Panc1 (cell line): ENCODE measurements at regions not wholly inside any gene's neighbourhood (a gene's known extent, or its start where the extent isn't known, plus 50 kb on each side); places are given as distances from the start of the nearest gene placed in this dataset.

Experiments used
- ATAC-seq: fragments of 200-7000 bp; cut with Tn5 transposase; 2 replicates; pipeline ENCODE4 v1.9.1; 2020; ENCODE audit warnings: mild to moderate bottlenecking, moderate library complexity
- BruUV-seq: library from RNA; stranded (reverse); fragments of 400-500 nt; replicated peaks from 2 replicates; lab custom pipeline; 2021; lab: Mats Ljungman, UMichigan
- CTCF ChIA-PET: fragments of 300-600 bp; sonication (Branson Sonifier 250); formaldehyde crosslinking; loops from one replicate; lab custom pipeline; 2022; ENCODE audit warnings: antibody characterized with exemption; lab: Charles Lee
- POLR2A ChIA-PET: fragments of 300-600 bp; sonication (Branson Sonifier 250); formaldehyde crosslinking; loops from one replicate; lab custom pipeline; 2022; ENCODE audit warnings: antibody characterized with exemption; lab: Charles Lee
- DNase-seq: peaks from one replicate; pipeline ENCODE4 v3.0.0-alpha.2; 2010; ENCODE audit warnings: low read depth, low spot score
- H3K27ac ChIP-seq: 2 replicates; pipeline ENCODE4 v1.5.1; 2011; ENCODE audit warnings: mild to moderate bottlenecking, low read length, inconsistent platforms
- H3K27me3 ChIP-seq: fragments of 200-500 bp; sonication (Bioruptor generic); 2 replicates; pipeline ENCODE4 v1.6.0; 2014; ENCODE audit warnings: low read length, inconsistent platforms; ENCODE audit not compliant: control insufficient read depth, insufficient read depth
- H3K36me3 ChIP-seq: fragments of 200-500 bp; sonication (Bioruptor generic); 2 replicates; pipeline ENCODE4 v1.5.1; 2014; ENCODE audit warnings: inconsistent platforms, mild to moderate bottlenecking, low read length, moderate library complexity; ENCODE audit not compliant: control insufficient read depth, insufficient read depth
- H3K4me1 ChIP-seq: 2 replicates; pipeline ENCODE4 v1.5.1; 2011; ENCODE audit warnings: inconsistent platforms, mild to moderate bottlenecking, low read length, moderate library complexity; ENCODE audit not compliant: control insufficient read depth, insufficient read depth
- H3K4me3 ChIP-seq, 2 experiments: 2 replicates each; pipeline ENCODE4 v1.5.1; 2011 to 2012; ENCODE audit warnings: low read depth in 2 of 2, low read length in 2 of 2, mild to moderate bottlenecking in 2 of 2, inconsistent platforms in 1 of 2, moderate library complexity in 1 of 2
- H3K9me3 ChIP-seq: fragments of 200-500 bp; sonication (Bioruptor generic); 2 replicates; pipeline ENCODE4 v1.5.1; 2014; ENCODE audit warnings: low read depth, mild to moderate bottlenecking, inconsistent platforms, low read length, moderate library complexity; ENCODE audit not compliant: control insufficient read depth, insufficient read depth
- CTCF ChIP-seq: fragments of 450-650 bp; IDR thresholded peaks from 2 replicates; pipeline ENCODE4 v1.5.1; 2017; ENCODE audit warnings: mild to moderate bottlenecking
- POLR2AphosphoS5 ChIP-seq: IDR thresholded peaks from 2 replicates; pipeline ENCODE4 v1.6.1; 2012; ENCODE audit warnings: mild to moderate bottlenecking, low read depth, low read length, moderate library complexity
- REST ChIP-seq, 2 experiments: IDR thresholded peaks; 2 replicates each; pipeline ENCODE4 v1.6.1; 2011 to 2012; ENCODE audit warnings: low read depth in 2 of 2, control low read depth in 1 of 2, low read length in 1 of 2, mild to moderate bottlenecking in 1 of 2, moderate library complexity in 1 of 2; ENCODE audit not compliant: insufficient read depth in 1 of 2
- SIN3A ChIP-seq: IDR thresholded peaks from 2 replicates; pipeline ENCODE4 v1.6.1; 2012; ENCODE audit warnings: low read depth, mild to moderate bottlenecking, low read length, moderate library complexity, borderline replicate concordance; ENCODE audit not compliant: insufficient read depth
- TCF7L2 ChIP-seq: IDR thresholded peaks from 2 replicates; pipeline ENCODE4 v1.6.1; 2011; ENCODE audit warnings: mild to moderate bottlenecking, low read depth, low read length, inconsistent platforms
- in situ Hi-C: cut with HindIII; loops from 2 replicates; pipeline ENCODE4 v1.10.0; 2016; ENCODE audit warnings: low sequenced_read_pairs, low pct_unique_long_range_greater_than_20kb
- intact Hi-C: fragments of 100-400 bp; cut with micrococcal nuclease; formaldehyde crosslinking; loops from one replicate; pipeline ENCODE4 v1.10.0; 2022; ENCODE audit not compliant: unreplicated experiment

GRCh38 chrX:34275699-34276098 is 143.6 kb upstream of the FAM47A start:
- Histone ChIP-seq H3K9me3 (no peaks in the 10 kb centered on the region), H3K36me3 (no peaks in the 10 kb centered on the region), H3K27ac (no peak overlapping the region), H3K4me1 (no peaks in the 10 kb centered on the region), H3K27me3 (no peaks in the 10 kb centered on the region), H3K4me3 (no peak overlapping the region)
- TF ChIP-seq POLR2AphosphoS5 (no peak), TCF7L2 (no peak), REST (IDR thresholded peaks at IDR 0.05; ENCODE audit: insufficient read depth in 1 of 2, low read depth in 2 of 2, low read length in 1 of 2) (no peak), SIN3A (no peak), CTCF (no peak; the same call in 1 of the 2 replicates)
- in situ Hi-C loops (no loop called here), intact Hi-C loops (no loop called here)
- POLR2A ChIA-PET: no interaction called here
- ATAC-seq (no peak), DNase-seq (no peak)
- no TSS peak for BruUV-seq
- CTCF ChIA-PET: no interaction called here

GRCh38 chrX:34270434-34270833 is 138.3 kb upstream of the FAM47A start:
- BruUV-seq: no TSS peak
- POLR2A ChIA-PET: no interaction called here
- H3K36me3 ChIP-seq: no peaks in the 10 kb centered on the region
- H3K4me1 ChIP-seq: no peaks in the 10 kb centered on the region
- H3K9me3 ChIP-seq: no peaks in the 10 kb centered on the region
- ATAC-seq (no peak), DNase-seq (no peak)
- H3K4me3 ChIP-seq: no peak overlapping the region
- intact Hi-C loops: no loop called here
- CTCF ChIA-PET: interaction anchor here (0.5 kb wide), 1 partner anchor 934 kb away, joined by 5 read pairs; no protein-coding TSS in a partner anchor
- no peaks in the 10 kb centered on the region for H3K27me3 ChIP-seq
- TF ChIP-seq SIN3A: no peak
- no peak for TF ChIP-seq POLR2AphosphoS5
- no peak for TF ChIP-seq CTCF
- no peak for TF ChIP-seq REST (IDR thresholded peaks at IDR 0.05; ENCODE audit: insufficient read depth in 1 of 2, low read depth in 2 of 2, low read length in 1 of 2)
- TF ChIP-seq TCF7L2: no peak
- in situ Hi-C loops: no loop called here
- no peak overlapping the region for H3K27ac ChIP-seq
